ENCODE measurements at regions not wholly inside any gene's neighbourhood (a gene's known extent, or its start where the extent isn't known, plus 50 kb on each side); places are given as distances from the start of the nearest gene placed in this dataset.
A peak's percentile ranks its signal among the peaks of the same experiment; 100 is the strongest.

DNA sequence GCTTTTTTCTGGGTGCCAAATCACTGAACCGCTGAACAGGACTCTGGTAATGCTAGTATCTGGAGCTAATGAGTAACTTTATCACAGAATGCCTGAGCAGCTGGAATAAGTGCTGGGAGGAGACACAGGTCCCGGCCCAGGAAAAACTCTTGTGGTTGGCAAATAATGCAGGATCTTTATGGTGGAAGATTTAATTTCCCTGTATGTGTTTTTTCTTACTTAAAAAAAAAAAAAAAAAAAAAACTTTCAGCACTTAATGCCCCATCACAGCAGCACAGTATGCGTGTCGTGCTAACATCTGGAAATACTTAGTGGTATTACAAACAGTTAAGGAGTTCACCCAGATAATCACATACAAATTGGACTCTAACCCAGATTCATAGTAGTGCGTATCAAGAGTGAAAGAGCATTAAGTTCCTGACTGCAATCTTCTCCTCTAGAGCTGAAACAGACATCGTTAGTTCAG lies 220.7 kb downstream of the TOMM20 start:
- Histone ChIP-seq H3K27me3 (ENCODE audit: insufficient read depth, low read length) (no peaks in the 10 kb centered on the region), H2AFZ (ENCODE audit: low read depth, low read length) (no peak overlapping the region), H3K4me1 (ENCODE audit: insufficient read depth, low read length) (peaks cover 4% of the 10 kb centered on the region), H3K4me3 (ENCODE audit: insufficient read depth, low read depth, low read length) (no peak overlapping the region), H3K4me2 (ENCODE audit: low read length) (no peak overlapping the region), H3K79me2 (ENCODE audit: insufficient read depth, low read length) (no peaks in the 10 kb centered on the region), H3K36me3 (ENCODE audit: insufficient read depth, low read length) (no peaks in the 10 kb centered on the region), H3K9me3 (ENCODE audit: insufficient read depth, low read depth, low read length) (no peaks in the 10 kb centered on the region), H4K20me1 (ENCODE audit: insufficient read depth, low read length) (no peaks in the 10 kb centered on the region), H3K27ac (ENCODE audit: low read depth, low read length) (no peak overlapping the region), H3K9ac (ENCODE audit: low read length) (no peak overlapping the region)
- FAIRE-seq (no peak), DNase-seq (ENCODE audit: low read depth) (peak; percentile 72)
- H3K36me3 Mint-ChIP-seq (ENCODE audit: low read depth, unreplicated experiment): no peaks in the 10 kb centered on the region
- no peak overlapping the region for H3K4me3 Mint-ChIP-seq (ENCODE audit: unreplicated experiment)
- TF ChIP-seq, protein P1, sequence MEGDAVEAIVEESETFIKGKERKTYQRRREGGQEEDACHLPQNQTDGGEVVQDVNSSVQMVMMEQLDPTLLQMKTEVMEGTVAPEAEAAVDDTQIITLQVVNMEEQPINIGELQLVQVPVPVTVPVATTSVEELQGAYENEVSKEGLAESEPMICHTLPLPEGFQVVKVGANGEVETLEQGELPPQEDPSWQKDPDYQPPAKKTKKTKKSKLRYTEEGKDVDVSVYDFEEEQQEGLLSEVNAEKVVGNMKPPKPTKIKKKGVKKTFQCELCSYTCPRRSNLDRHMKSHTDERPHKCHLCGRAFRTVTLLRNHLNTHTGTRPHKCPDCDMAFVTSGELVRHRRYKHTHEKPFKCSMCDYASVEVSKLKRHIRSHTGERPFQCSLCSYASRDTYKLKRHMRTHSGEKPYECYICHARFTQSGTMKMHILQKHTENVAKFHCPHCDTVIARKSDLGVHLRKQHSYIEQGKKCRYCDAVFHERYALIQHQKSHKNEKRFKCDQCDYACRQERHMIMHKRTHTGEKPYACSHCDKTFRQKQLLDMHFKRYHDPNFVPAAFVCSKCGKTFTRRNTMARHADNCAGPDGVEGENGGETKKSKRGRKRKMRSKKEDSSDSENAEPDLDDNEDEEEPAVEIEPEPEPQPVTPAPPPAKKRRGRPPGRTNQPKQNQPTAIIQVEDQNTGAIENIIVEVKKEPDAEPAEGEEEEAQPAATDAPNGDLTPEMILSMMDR (IDR thresholded peaks at IDR 0.05; ENCODE audit: insufficient read depth, low read depth, low read length): no peak
- TF ChIP-seq EZH2 (IDR thresholded peaks at IDR 0.05; ENCODE audit: insufficient read depth, low read length): no peak
- no peaks in the 10 kb centered on the region for H3K27me3 Mint-ChIP-seq (ENCODE audit: low read depth, unreplicated experiment)
- H3K9me3 Mint-ChIP-seq (ENCODE audit: unreplicated experiment): no peaks in the 10 kb centered on the region
- H3K27ac Mint-ChIP-seq (ENCODE audit: unreplicated experiment): no peak overlapping the region
- H3K4me1 Mint-ChIP-seq (ENCODE audit: low read depth, unreplicated experiment): peaks cover 3% of the 10 kb centered on the region

DNA sequence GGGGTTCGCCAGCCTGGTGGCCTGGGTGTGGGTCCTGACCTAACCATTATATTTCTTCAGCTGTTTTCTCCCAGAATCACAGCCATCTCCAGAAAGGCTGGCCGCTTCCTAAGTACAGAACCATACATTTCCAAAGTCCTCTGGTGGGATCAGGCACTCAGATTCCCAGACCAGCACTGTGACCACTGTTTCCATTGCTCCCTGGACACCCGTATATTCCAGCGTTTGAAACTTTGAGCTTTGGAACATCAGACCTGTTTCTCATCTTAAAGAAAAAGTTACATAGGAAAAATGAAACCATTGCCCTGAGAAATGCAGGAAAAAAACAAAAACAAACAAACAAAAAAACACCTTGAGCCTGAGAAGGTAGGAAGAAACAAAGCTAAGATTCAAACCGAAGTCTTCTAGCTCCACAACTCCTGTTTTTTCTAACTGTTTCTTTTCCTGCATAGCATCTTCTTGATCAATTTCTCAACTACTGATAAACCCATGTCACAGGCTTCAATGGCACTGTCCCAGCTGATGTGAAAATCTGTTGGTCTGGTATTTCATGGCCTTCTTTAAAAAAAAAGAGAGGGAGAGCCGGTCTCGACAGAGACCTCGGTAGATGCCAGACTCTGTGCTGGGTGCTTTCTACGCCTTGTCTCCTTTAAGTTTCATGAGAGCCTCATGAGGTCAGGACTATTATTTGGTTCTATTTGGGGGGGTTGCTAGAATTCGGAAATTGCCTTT lies 221.3 kb downstream of the TOMM20 start:
- H3K4me3 ChIP-seq (ENCODE audit: insufficient read depth, low read depth, low read length): no peak overlapping the region
- no peaks in the 10 kb centered on the region for H3K36me3 ChIP-seq (ENCODE audit: insufficient read depth, low read length)
- no peak overlapping the region for H3K4me3 Mint-ChIP-seq (ENCODE audit: unreplicated experiment)
- no peak overlapping the region for H3K27ac ChIP-seq (ENCODE audit: low read depth, low read length)
- H3K4me1 Mint-ChIP-seq (ENCODE audit: low read depth, unreplicated experiment): peaks cover 3% of the 10 kb centered on the region
- H3K9me3 ChIP-seq (ENCODE audit: insufficient read depth, low read depth, low read length): no peaks in the 10 kb centered on the region
- TF ChIP-seq, protein P1 (IDR thresholded peaks at IDR 0.05; ENCODE audit: insufficient read depth, low read depth, low read length): no peak
- no peak overlapping the region for H3K9ac ChIP-seq (ENCODE audit: low read length)
- no peaks in the 10 kb centered on the region for H3K9me3 Mint-ChIP-seq (ENCODE audit: unreplicated experiment)
- H3K27me3 ChIP-seq (ENCODE audit: insufficient read depth, low read length): no peaks in the 10 kb centered on the region
- H3K79me2 ChIP-seq (ENCODE audit: insufficient read depth, low read length): no peaks in the 10 kb centered on the region
- no peaks in the 10 kb centered on the region for H3K4me1 ChIP-seq (ENCODE audit: insufficient read depth, low read length)
- H4K20me1 ChIP-seq (ENCODE audit: insufficient read depth, low read length): no peaks in the 10 kb centered on the region
- no peak overlapping the region for H3K4me2 ChIP-seq (ENCODE audit: low read length)
- no peak for DNase-seq (ENCODE audit: low read depth)
- H3K36me3 Mint-ChIP-seq (ENCODE audit: low read depth, unreplicated experiment): no peaks in the 10 kb centered on the region
- no peak overlapping the region for H3K27ac Mint-ChIP-seq (ENCODE audit: unreplicated experiment)
- no peak for FAIRE-seq
- no peak overlapping the region for H2AFZ ChIP-seq (ENCODE audit: low read depth, low read length)
- H3K27me3 Mint-ChIP-seq (ENCODE audit: low read depth, unreplicated experiment): no peaks in the 10 kb centered on the region

DNA sequence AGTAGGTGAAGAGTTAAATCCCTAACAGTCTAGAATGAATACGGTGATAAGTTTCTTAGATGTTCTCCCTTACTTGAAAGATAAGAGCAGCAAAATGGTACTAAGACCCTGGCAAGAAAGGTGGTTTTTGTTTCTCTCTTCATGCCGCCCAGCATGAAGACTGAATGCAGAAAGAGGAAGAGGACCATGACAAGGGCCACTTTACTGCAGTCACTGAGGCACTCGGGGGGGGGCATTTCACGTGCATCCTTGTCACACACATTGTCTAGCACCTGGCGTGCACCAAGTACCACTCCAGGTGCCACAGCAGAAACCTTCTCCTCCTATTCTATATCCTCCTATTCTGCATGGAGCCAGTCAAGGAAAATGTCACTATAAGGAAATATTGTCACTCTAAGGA lies 222.0 kb downstream of the TOMM20 start:
- H3K4me3 Mint-ChIP-seq (ENCODE audit: unreplicated experiment): no peak overlapping the region
- H3K79me2 ChIP-seq (ENCODE audit: insufficient read depth, low read length): no peaks in the 10 kb centered on the region
- H3K9me3 ChIP-seq (ENCODE audit: insufficient read depth, low read depth, low read length): no peaks in the 10 kb centered on the region
- no peak overlapping the region for H3K27ac ChIP-seq (ENCODE audit: low read depth, low read length)
- H3K9ac ChIP-seq (ENCODE audit: low read length): no peak overlapping the region
- no peaks in the 10 kb centered on the region for H3K9me3 Mint-ChIP-seq (ENCODE audit: unreplicated experiment)
- no peaks in the 10 kb centered on the region for H3K36me3 ChIP-seq (ENCODE audit: insufficient read depth, low read length)
- no peaks in the 10 kb centered on the region for H3K36me3 Mint-ChIP-seq (ENCODE audit: low read depth, unreplicated experiment)
- FAIRE-seq (no peak), DNase-seq (ENCODE audit: low read depth) (no peak)
- no peak overlapping the region for H3K27ac Mint-ChIP-seq (ENCODE audit: unreplicated experiment)
- TF ChIP-seq, protein P1 (IDR thresholded peaks at IDR 0.05; ENCODE audit: insufficient read depth, low read depth, low read length): no peak
- TF ChIP-seq EZH2 (IDR thresholded peaks at IDR 0.05; ENCODE audit: insufficient read depth, low read length): no peak
- no peak overlapping the region for H2AFZ ChIP-seq (ENCODE audit: low read depth, low read length)
- no peaks in the 10 kb centered on the region for H3K27me3 Mint-ChIP-seq (ENCODE audit: low read depth, unreplicated experiment)
- H3K4me3 ChIP-seq (ENCODE audit: insufficient read depth, low read depth, low read length): no peak overlapping the region
- peaks cover under 1% of the 10 kb centered on the region for H3K4me1 ChIP-seq (ENCODE audit: insufficient read depth, low read length)
- no peaks in the 10 kb centered on the region for H3K27me3 ChIP-seq (ENCODE audit: insufficient read depth, low read length)
- no peak overlapping the region for H3K4me2 ChIP-seq (ENCODE audit: low read length)
- no peaks in the 10 kb centered on the region for H4K20me1 ChIP-seq (ENCODE audit: insufficient read depth, low read length)
- peaks cover 4% of the 10 kb centered on the region for H3K4me1 Mint-ChIP-seq (ENCODE audit: low read depth, unreplicated experiment)

Data from astrocyte (in vitro differentiated cells and primary cell).